Fibroblast of mammary gland (primary cell): ENCODE measurements at regions not wholly inside any gene's neighbourhood (a gene's known extent, or its start where the extent isn't known, plus 50 kb on each side); places are given as distances from the start of the nearest gene placed in this dataset.
"Not testable (repeated sequence)": the region's sequence is repeated elsewhere in the genome, so short reads cannot be mapped to it uniquely, and the experiment has no call there.

Source experiments
- DNase-seq: peaks from one replicate; pipeline ENCODE4 v3.0.0-alpha.2; 2010; ENCODE audit warnings: low read depth
- H3K4me3 ChIP-seq: 2 replicates; pipeline ENCODE4 v1.5.1; 2011; ENCODE audit warnings: low read depth, mild to moderate bottlenecking, low read length, moderate library complexity; ENCODE audit not compliant: control insufficient read depth
- CTCF ChIP-seq: conservative IDR thresholded peaks from 2 replicates; pipeline ENCODE4 v1.5.1; 2011; ENCODE audit warnings: low read depth, low read length, inconsistent platforms; ENCODE audit not compliant: control insufficient read depth, insufficient read depth

GRCh38 chr18:78431606-78432005 is 548.0 kb upstream of the SALL3 start:
- TF ChIP-seq CTCF: no peak
- DNase-seq: no peak
- H3K4me3 ChIP-seq: no peak overlapping the region

GRCh38 chr18:78433562-78433961 is 546.1 kb upstream of the SALL3 start:
- TF ChIP-seq CTCF: no peak
- no peak for DNase-seq
- H3K4me3 ChIP-seq: no peak overlapping the region

GRCh38 chr18:78436110-78436509 is 543.5 kb upstream of the SALL3 start:
- TF ChIP-seq CTCF: no peak
- H3K4me3 ChIP-seq: no peak overlapping the region
- DNase-seq: no peak

- not testable (repeated sequence) for H3K4me3 ChIP-seq, DNase-seq
These were observed 541.4 kb upstream of the SALL3 start for GRCh38 chr18:78438235-78438634.

GRCh38 chr18:78445880-78446279 is 533.7 kb upstream of the SALL3 start:
- TF ChIP-seq CTCF: no peak
- DNase-seq: no peak
- H3K4me3 ChIP-seq: no peak overlapping the region

GRCh38 chr18:78447211-78447610 is 532.4 kb upstream of the SALL3 start:
- no peak for DNase-seq
- no peak for TF ChIP-seq CTCF
- H3K4me3 ChIP-seq: no peak overlapping the region

GRCh38 chr18:78448106-78448505 is 531.5 kb upstream of the SALL3 start:
- TF ChIP-seq CTCF: no peak
- no peak for DNase-seq
- H3K4me3 ChIP-seq: no peak overlapping the region

GRCh38 chr18:78448591-78448990 is 531.0 kb upstream of the SALL3 start:
- no peak for DNase-seq
- TF ChIP-seq CTCF: no peak
- H3K4me3 ChIP-seq: no peak overlapping the region
